ENCODE measurements at regions not wholly inside any gene's neighbourhood (a gene's known extent, or its start where the extent isn't known, plus 50 kb on each side); places are given as distances from the start of the nearest gene placed in this dataset.
"Not testable (repeated sequence)": the region's sequence is repeated elsewhere in the genome, so short reads cannot be mapped to it uniquely, and the experiment has no call there.

- H3K9me3 ChIP-seq (ENCODE audit: control insufficient read depth, low read length), result no peaks in the 10 kb centered on the region
- no peak overlapping the region for H3K9ac ChIP-seq (ENCODE audit: low read length)
- no peak overlapping the region for H3K4me3 ChIP-seq (ENCODE audit: low read length)
- H3K27me3 ChIP-seq (replicated peaks; ENCODE audit: control insufficient read depth, insufficient read depth, low read length), result peaks cover 1% of the 10 kb centered on the region
- no peaks in the 10 kb centered on the region for H3K36me3 ChIP-seq (ENCODE audit: control insufficient read depth, insufficient read depth, low read length, severe bottlenecking)
- DNase-seq (ENCODE audit: low read depth), result no peak
- peaks cover 17% of the 10 kb centered on the region for H3K4me1 ChIP-seq (ENCODE audit: control insufficient read depth, insufficient read depth, low read length)
Measured at GRCh38 chr14:65834812-65835211, 422.3 kb downstream of the FUT8 start.

GRCh38 chr14:65835501-65835900 is 423.0 kb downstream of the FUT8 start:
- H3K27me3 ChIP-seq (replicated peaks; ENCODE audit: control insufficient read depth, insufficient read depth, low read length), result no peaks in the 10 kb centered on the region
- no peaks in the 10 kb centered on the region for H3K36me3 ChIP-seq (ENCODE audit: control insufficient read depth, insufficient read depth, low read length, severe bottlenecking)
- no peak for DNase-seq (ENCODE audit: low read depth)
- H3K4me3 ChIP-seq (ENCODE audit: low read length), result no peak overlapping the region
- no peak overlapping the region for H3K9ac ChIP-seq (ENCODE audit: low read length)
- H3K9me3 ChIP-seq (ENCODE audit: control insufficient read depth, low read length), result no peaks in the 10 kb centered on the region
- H3K4me1 ChIP-seq (ENCODE audit: control insufficient read depth, insufficient read depth, low read length), result peaks cover 19% of the 10 kb centered on the region

DNA sequence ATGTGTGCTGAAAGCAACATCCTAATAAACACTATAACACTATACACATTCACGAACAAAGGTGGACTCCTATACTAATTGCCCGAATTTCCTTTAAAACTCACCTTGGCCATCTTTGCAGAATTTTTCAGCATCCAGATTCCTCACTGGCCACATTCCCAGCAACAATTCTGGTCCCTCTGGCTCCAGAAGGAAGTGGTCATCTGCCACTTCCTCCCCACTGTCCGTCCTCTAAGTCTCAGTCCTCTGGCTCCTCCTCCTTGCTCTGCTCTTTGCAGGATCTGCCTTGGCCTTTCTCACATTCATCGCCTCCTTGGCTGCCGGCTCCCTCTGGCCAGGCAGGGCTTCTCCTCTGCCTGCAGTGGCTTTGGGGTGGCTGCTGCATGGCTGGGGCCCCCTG is 426.0 kb downstream of the FUT8 start:
- no peak overlapping the region for H3K9ac ChIP-seq (ENCODE audit: low read length)
- peaks cover 14% of the 10 kb centered on the region for H3K4me1 ChIP-seq (ENCODE audit: control insufficient read depth, insufficient read depth, low read length)
- H3K4me3 ChIP-seq (ENCODE audit: low read length), result no peak overlapping the region
- H3K9me3 ChIP-seq (ENCODE audit: control insufficient read depth, low read length), result no peaks in the 10 kb centered on the region
- H3K36me3 ChIP-seq (ENCODE audit: control insufficient read depth, insufficient read depth, low read length, severe bottlenecking), result no peaks in the 10 kb centered on the region
- DNase-seq (ENCODE audit: low read depth), result no peak
- no peaks in the 10 kb centered on the region for H3K27me3 ChIP-seq (replicated peaks; ENCODE audit: control insufficient read depth, insufficient read depth, low read length)

DNA sequence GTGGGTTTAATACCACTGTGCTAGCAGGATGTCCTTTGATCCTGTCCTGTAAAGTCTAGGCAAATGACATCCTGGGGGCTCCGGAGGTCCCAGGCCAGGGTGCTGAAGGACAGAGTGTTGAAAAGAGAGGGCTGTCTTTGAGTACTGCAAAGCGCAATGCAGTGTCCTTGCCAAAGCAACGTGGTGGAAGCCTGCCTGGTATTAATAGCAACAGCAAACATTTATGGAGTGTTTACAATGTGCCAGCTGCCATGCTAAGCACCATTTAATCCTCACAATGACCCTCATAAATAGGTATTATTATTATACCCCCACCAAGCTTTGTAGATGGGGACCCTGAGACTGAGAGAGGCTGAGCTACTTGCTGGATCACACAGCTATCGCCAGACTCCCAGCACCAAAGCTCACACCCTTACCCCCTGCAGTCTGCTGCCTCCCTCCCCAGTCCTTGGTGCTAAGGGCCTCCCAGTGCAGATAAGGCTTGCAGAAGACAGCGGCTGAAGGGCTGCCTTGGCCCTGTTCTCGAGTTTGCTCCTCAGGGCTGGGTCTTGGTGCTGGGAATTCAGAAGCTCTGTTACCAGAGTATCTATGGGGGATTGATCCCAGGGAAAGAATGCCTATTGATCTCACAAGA is 427.7 kb downstream of the FUT8 start:
- Histone ChIP-seq H3K9ac (ENCODE audit: low read length) (no peak overlapping the region), H3K4me1 (ENCODE audit: control insufficient read depth, insufficient read depth, low read length) (peaks cover 11% of the 10 kb centered on the region), H3K4me3 (ENCODE audit: low read length) (no peak overlapping the region), H3K36me3 (ENCODE audit: control insufficient read depth, insufficient read depth, low read length, severe bottlenecking) (no peaks in the 10 kb centered on the region), H3K27me3 (replicated peaks; ENCODE audit: control insufficient read depth, insufficient read depth, low read length) (no peaks in the 10 kb centered on the region), H3K9me3 (ENCODE audit: control insufficient read depth, low read length) (no peaks in the 10 kb centered on the region)
- DNase-seq (ENCODE audit: low read depth), result no peak

DNA sequence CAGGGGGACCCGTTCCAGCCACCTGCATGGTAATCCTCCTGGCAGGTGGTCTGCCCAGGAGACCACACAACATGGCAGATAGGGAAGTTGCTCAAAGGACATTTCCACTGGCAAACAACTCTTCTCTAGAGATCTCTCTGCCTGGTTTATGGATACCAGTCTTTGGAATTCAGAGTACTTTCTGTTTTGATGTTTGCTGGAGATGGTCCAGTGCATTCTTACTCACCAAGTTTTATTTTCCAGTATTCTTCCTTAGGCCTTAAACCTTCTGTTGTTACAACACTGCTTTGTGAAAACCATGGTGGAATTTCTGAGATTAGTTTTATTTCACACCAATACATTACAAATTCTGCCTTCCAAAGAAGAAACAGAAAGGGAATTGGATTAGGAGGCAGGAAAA is 428.3 kb downstream of the FUT8 start:
- H3K4me1 ChIP-seq (ENCODE audit: control insufficient read depth, insufficient read depth, low read length), result peaks cover 11% of the 10 kb centered on the region
- H3K36me3 ChIP-seq (ENCODE audit: control insufficient read depth, insufficient read depth, low read length, severe bottlenecking), result no peaks in the 10 kb centered on the region
- H3K27me3 ChIP-seq (replicated peaks; ENCODE audit: control insufficient read depth, insufficient read depth, low read length), result no peaks in the 10 kb centered on the region
- H3K9me3 ChIP-seq (ENCODE audit: control insufficient read depth, low read length), result no peaks in the 10 kb centered on the region
- DNase-seq (ENCODE audit: low read depth), result peak; percentile 44
- no peak overlapping the region for H3K9ac ChIP-seq (ENCODE audit: low read length)
- H3K4me3 ChIP-seq (ENCODE audit: low read length), result peak overlapping the region; percentile 3

GRCh38 chr14:65846196-65846868 is 433.8 kb downstream of the FUT8 start:
- Histone ChIP-seq H3K9me3 (ENCODE audit: control insufficient read depth, low read length) (no peaks in the 10 kb centered on the region), H3K27me3 (replicated peaks; ENCODE audit: control insufficient read depth, insufficient read depth, low read length) (peaks cover 1% of the 10 kb centered on the region), H3K4me1 (ENCODE audit: control insufficient read depth, insufficient read depth, low read length) (peaks cover under 1% of the 10 kb centered on the region), H3K4me3 (ENCODE audit: low read length) (no peak overlapping the region), H3K36me3 (ENCODE audit: control insufficient read depth, insufficient read depth, low read length, severe bottlenecking) (no peaks in the 10 kb centered on the region), H3K9ac (ENCODE audit: low read length) (no peak overlapping the region)
- no peak for DNase-seq (ENCODE audit: low read depth)

GRCh38 chr14:65847075-65847847 is 434.7 kb downstream of the FUT8 start:
- H3K9me3 ChIP-seq (ENCODE audit: control insufficient read depth, low read length), result no peaks in the 10 kb centered on the region
- no peak overlapping the region for H3K9ac ChIP-seq (ENCODE audit: low read length)
- H3K27me3 ChIP-seq (replicated peaks; ENCODE audit: control insufficient read depth, insufficient read depth, low read length), result peaks cover 6% of the 10 kb centered on the region
- H3K4me3 ChIP-seq (ENCODE audit: low read length), result no peak overlapping the region
- H3K36me3 ChIP-seq (ENCODE audit: control insufficient read depth, insufficient read depth, low read length, severe bottlenecking), result no peaks in the 10 kb centered on the region
- H3K4me1 ChIP-seq (ENCODE audit: control insufficient read depth, insufficient read depth, low read length), result no peaks in the 10 kb centered on the region
- DNase-seq (ENCODE audit: low read depth), result no peak

DNA sequence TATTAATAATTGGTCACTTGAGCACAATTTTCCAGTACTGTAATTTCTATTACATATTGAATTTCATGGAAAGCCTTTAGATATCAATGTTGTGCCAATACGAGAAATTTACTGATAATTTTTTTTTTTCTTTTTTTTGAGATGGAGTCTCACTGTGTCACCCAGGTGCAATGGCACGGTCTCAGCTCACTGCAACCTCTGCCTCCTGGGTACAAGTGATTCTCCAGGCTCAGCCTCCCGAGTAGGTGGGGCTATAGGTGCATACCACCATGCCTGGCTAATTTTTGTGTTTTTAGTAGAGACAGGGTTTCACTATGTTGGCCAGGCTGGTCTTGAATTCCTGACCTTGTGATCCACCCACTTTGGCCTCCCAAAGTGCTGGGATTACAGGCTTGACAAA is 435.4 kb downstream of the FUT8 start:
- H3K36me3 ChIP-seq (ENCODE audit: control insufficient read depth, insufficient read depth, low read length, severe bottlenecking); H3K4me1 ChIP-seq (ENCODE audit: control insufficient read depth, insufficient read depth, low read length); H3K9ac ChIP-seq (ENCODE audit: low read length); DNase-seq (ENCODE audit: low read depth); H3K9me3 ChIP-seq (ENCODE audit: control insufficient read depth, low read length); H3K4me3 ChIP-seq (ENCODE audit: low read length): not testable (repeated sequence)
- H3K27me3 ChIP-seq (replicated peaks; ENCODE audit: control insufficient read depth, insufficient read depth, low read length), result peaks cover 12% of the 10 kb centered on the region

DNA sequence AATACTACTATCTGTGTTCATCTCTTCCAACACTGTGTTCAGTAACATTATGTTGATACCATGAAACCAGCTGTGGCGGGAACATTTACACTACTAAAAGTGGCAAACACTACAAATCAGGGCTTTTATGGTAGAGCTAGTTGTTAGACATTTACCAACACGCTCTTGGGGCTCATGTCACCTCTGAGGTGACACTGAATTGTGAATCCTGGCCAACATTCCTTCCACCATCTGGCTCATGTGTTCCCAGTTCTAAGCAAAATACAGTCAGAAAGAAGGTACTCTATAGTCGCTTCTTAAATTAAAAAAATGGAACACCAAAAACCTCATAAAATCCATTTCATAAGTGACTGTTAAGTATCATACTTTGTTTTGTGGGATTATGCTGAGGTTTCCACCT is 436.6 kb downstream of the FUT8 start:
- H3K9ac ChIP-seq (ENCODE audit: low read length), result no peak overlapping the region
- peaks cover 12% of the 10 kb centered on the region for H3K27me3 ChIP-seq (replicated peaks; ENCODE audit: control insufficient read depth, insufficient read depth, low read length)
- H3K9me3 ChIP-seq (ENCODE audit: control insufficient read depth, low read length), result no peaks in the 10 kb centered on the region
- no peak overlapping the region for H3K4me3 ChIP-seq (ENCODE audit: low read length)
- no peaks in the 10 kb centered on the region for H3K36me3 ChIP-seq (ENCODE audit: control insufficient read depth, insufficient read depth, low read length, severe bottlenecking)
- no peaks in the 10 kb centered on the region for H3K4me1 ChIP-seq (ENCODE audit: control insufficient read depth, insufficient read depth, low read length)
- no peak for DNase-seq (ENCODE audit: low read depth)

GRCh38 chr14:65849558-65849957 is 437.0 kb downstream of the FUT8 start:
- H3K36me3 ChIP-seq (ENCODE audit: control insufficient read depth, insufficient read depth, low read length, severe bottlenecking), result no peaks in the 10 kb centered on the region
- DNase-seq (ENCODE audit: low read depth), result no peak

GRCh38 chr14:65850429-65851135 is 438.1 kb downstream of the FUT8 start:
- H3K27me3 ChIP-seq (replicated peaks; ENCODE audit: control insufficient read depth, insufficient read depth, low read length), result peaks cover 12% of the 10 kb centered on the region
- H3K36me3 ChIP-seq (ENCODE audit: control insufficient read depth, insufficient read depth, low read length, severe bottlenecking), result no peaks in the 10 kb centered on the region
- H3K4me3 ChIP-seq (ENCODE audit: low read length), result no peak overlapping the region
- H3K9ac ChIP-seq (ENCODE audit: low read length), result no peak overlapping the region
- no peak for DNase-seq (ENCODE audit: low read depth)
- no peaks in the 10 kb centered on the region for H3K4me1 ChIP-seq (ENCODE audit: control insufficient read depth, insufficient read depth, low read length)
- H3K9me3 ChIP-seq (ENCODE audit: control insufficient read depth, low read length), result no peaks in the 10 kb centered on the region

More at GRCh38 chr14:65849558-65849957, 437.0 kb downstream of the FUT8 start:
- Histone ChIP-seq H3K9ac (ENCODE audit: low read length) (no peak overlapping the region), H3K4me1 (ENCODE audit: control insufficient read depth, insufficient read depth, low read length) (no peaks in the 10 kb centered on the region), H3K4me3 (ENCODE audit: low read length) (no peak overlapping the region), H3K27me3 (replicated peaks; ENCODE audit: control insufficient read depth, insufficient read depth, low read length) (peaks cover 12% of the 10 kb centered on the region), H3K9me3 (ENCODE audit: control insufficient read depth, low read length) (no peaks in the 10 kb centered on the region)

All from adipocyte (in vitro differentiated cells).